Activated CD4-positive, alpha-beta T cell treated with anti-CD3 and anti-CD28 coated beads, Interleukin-10, Interleukin-2, amounts not matched to agents 100 ng/mL and 50 ng/mL, durations not matched to agents 16 hours and 8 hours (primary cell): ENCODE measurements at regions not wholly inside any gene's neighbourhood (a gene's known extent, or its start where the extent isn't known, plus 50 kb on each side); places are given as distances from the start of the nearest gene placed in this dataset.

Experiments
- DNase-seq: peaks from one replicate; pipeline ENCODE4 v3.0.0-alpha.2; 2020

GRCh38 chr2:51526766-51527165 is 494.8 kb upstream of the NRXN1 start:
- no peak for DNase-seq

- no peak for DNase-seq
Observed at GRCh38 chr2:51516667-51517066, 484.7 kb upstream of the NRXN1 start.

- no peak for DNase-seq
Observed at GRCh38 chr2:51511002-51511401, 479.1 kb upstream of the NRXN1 start.

- no peak for DNase-seq
Observed at GRCh38 chr2:51510303-51510702, 478.4 kb upstream of the NRXN1 start.

DNA sequence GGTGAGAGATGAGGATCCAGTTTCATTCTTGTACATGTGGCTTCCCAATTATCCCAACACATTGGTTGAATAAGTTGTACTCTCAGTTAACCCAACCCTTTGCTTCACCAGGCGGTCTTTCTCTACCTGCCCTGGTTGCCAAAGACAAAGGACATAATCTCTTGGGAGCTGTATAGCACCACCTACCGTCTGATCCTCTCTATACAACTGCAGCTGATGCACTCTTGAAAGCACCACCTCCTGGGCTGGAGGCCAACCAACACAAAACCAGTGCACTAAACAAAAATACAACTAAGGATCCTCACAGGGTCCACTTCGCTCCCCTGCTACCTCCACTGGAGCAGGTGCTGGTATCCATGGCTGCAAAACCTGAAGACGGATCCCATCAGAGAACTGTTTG is 473.6 kb upstream of the NRXN1 start:
- DNase-seq, result no peak

- no peak for DNase-seq
Observed at GRCh38 chr2:51490576-51491234, 458.8 kb upstream of the NRXN1 start.

- DNase-seq, result no peak
Observed at GRCh38 chr2:51484605-51485004, 452.7 kb upstream of the NRXN1 start.

DNA sequence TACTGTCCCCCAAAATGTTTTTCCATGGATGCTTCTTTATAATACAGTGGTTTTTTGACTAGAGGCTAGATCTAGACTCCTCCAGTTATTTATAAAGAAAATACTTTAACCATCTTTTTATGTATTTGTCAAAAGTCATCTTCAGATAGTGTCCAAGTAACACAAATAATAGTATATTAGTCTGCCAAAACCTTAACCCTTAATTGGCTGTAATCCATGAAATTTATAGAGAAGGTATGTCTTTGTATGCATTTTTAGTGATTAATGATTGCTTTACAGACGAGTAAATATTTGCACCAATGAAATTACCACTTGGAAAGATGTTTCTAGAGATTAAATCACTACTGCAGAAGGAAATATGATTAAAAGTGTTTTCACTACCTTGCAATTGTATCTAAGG is 451.8 kb upstream of the NRXN1 start:
- DNase-seq, result no peak

- no peak for DNase-seq
Observed at GRCh38 chr2:51472783-51473182, 440.9 kb upstream of the NRXN1 start.

- DNase-seq, result no peak
Observed at GRCh38 chr2:51472300-51472699, 440.4 kb upstream of the NRXN1 start.

GRCh38 chr2:51469102-51469501 is 437.2 kb upstream of the NRXN1 start:
- DNase-seq, result no peak

DNA sequence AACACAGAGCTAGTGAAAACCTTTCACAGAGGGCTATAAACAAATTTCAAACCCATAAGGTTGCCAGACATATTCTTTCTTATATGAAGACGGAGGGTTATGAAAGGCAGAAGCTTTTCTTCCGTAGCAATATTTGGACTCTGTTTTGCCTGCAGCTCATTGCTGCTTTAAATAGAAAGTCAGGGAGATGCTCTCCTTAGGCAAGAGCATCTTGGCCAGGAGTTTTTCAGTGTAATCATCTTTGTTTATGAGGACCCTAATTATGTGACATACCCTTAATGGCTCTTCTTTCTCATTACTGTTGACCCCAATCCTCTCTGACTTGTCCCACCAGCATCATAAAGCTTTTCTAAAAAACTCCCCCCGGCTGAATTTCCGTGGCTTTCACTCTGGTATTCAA is 433.4 kb upstream of the NRXN1 start:
- no peak for DNase-seq

- no peak for DNase-seq
Observed at GRCh38 chr2:51454177-51454576, 422.2 kb upstream of the NRXN1 start.

DNA sequence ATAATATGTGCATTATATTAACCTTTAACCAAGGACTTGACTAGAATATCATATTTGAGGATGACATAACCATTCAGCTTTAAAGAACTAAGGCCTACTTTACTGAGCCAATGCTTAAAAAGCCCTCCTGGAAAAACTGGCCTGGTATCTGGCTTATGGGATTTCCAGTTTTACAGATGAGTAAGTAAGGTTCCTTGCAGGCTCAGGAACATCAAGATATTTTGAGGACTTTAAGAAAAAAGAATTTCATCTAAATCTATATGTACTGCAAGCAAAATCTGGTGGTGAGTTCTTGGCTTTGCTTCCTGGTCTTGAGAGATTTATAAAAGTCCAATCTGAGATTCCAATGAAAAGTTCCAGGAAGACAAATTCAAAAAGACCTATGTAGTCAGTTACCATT is 417.0 kb upstream of the NRXN1 start:
- DNase-seq, result no peak

DNA sequence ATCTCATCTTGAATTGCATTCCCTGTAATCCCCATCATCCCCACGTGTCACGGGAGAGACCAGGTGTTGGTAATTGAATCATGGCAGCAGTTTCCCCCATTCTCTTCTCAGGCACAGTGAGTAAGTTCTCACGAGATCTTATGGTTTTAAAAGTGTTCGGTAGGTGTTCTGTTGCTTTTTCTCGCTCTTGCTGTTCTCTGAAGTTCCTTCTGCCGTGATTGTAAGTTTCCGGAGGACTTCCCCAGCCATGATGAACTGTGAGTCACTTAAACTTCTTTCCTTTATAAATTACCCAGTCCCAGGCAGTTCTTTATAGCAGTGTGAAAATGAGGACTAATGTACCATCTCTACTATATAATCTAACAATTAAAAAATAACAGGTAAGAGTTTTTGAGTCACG is 409.9 kb upstream of the NRXN1 start:
- no peak for DNase-seq

GRCh38 chr2:51424418-51424817 is 392.5 kb upstream of the NRXN1 start:
- DNase-seq, result no peak

DNA sequence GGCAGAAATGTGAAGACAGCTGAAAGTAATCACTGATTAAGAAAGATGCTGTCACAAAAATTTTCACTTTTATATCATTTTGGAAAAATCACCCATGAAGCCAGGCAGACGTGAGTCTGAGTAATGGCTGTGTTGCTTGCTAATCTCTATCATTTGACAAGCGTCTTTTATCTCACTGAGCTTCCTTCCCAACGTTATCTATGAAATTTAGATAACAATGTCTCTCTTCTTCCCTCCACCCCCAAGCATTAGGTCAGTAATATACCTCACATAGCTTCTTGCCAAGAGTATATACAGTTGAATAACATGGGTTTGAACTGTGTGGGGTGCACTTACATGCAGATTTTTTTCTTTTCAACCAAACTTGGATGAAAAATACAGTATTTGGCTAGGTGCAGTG is 388.6 kb upstream of the NRXN1 start:
- no peak for DNase-seq

DNA sequence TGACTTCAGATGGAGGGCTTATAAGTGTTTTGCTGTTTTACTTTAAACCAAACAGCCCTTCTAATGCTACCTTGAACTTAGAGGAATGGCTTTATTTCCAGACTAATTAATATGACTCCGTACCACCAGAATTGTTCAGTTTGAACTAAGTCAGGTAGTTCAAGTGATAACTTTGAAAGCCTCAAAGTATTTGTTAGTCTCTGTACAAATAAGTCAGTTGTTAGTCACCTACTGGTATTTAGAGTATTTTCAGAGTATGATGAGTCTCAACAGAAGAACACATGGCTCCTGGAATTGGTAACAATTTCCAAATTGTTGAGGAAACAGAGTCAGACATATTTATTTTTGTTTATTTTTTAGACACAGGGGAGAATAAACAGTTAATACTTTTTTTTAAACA is 381.8 kb upstream of the NRXN1 start:
- no peak for DNase-seq

DNA sequence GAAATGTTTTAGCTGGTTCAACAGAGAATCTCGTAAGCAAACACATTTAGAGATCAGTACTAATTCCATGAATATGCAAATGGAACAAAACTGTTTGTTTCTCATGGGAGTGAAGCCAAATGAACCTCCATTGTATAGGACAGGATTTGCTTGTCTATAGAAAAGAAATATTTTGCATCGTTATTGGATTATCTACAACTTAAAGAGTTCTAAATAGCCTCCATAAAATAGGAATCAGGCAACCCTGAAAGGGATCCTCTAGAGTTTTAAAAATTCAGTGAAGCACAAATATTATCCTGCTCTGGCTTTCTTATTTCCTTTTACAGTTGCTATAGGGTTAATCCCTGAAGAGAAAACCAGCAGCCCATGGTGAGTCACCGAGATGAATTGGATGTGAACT is 378.4 kb upstream of the NRXN1 start:
- no peak for DNase-seq

DNA sequence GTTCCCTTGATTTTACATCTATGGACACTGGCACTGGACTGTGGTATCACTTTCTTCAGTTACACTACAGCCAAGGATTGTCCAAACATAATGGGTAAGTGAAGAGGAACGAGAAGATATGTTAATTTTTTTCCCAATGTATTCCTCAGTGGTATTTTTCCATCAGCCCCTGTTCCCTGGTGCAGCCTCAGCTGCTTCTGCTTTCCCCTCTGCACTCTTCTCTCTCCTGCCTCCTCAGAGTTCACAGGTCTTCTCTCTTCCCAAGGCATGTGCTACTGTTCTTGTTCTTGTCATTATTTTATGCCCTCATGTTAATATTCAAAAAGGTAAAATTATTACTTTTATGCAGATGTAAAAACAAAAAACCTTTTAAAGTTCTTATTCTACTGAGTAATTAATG is 378.0 kb upstream of the NRXN1 start:
- no peak for DNase-seq

GRCh38 chr2:51404226-51404625 is 372.3 kb upstream of the NRXN1 start:
- DNase-seq, result no peak

- DNase-seq, result no peak
Observed at GRCh38 chr2:51401546-51401945, 369.6 kb upstream of the NRXN1 start.

DNA sequence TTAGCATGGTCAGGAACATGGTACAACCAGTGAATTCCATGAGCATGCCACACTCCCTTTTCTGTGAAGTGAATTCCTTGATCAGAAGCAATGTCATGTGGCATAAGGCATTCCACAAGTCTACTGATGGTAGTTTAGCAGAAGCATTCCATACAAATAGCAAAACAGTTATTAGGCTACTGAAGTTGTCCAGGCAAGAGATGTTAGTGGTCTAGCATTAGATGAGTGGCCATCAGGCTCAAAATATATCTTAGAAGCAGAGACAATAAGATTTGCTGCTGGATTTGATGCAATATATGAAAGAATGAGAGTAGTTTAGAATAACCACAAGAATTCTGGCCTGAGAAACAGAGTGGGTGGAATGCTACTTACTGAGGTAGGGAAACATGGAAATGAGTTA is 355.3 kb upstream of the NRXN1 start:
- no peak for DNase-seq

DNA sequence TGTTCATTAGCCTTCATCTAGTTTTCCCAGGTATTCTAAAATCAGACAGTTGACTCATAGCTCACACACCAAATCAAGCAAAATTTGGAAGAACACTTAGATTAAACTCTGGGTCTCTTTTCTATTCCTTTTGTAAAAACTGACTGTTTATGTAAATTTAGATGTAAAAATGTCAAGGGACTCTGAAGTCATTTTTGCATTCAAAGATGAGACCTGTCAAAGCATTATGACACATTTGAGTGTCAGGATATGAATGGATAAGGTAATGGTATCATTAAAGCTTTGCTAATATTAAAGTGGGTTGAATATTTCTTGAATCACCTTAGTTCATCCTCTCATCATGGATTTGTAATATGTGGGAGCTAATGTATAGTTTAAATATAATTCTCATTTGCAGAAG is 348.1 kb upstream of the NRXN1 start:
- no peak for DNase-seq

- DNase-seq, result no peak
Observed at GRCh38 chr2:51368250-51368649, 336.3 kb upstream of the NRXN1 start.

GRCh38 chr2:51350100-51350499 is 318.2 kb upstream of the NRXN1 start:
- DNase-seq, result no peak
